HEK293 (cell line): ENCODE measurements at regions not wholly inside any gene's neighbourhood (a gene's known extent, or its start where the extent isn't known, plus 50 kb on each side); places are given as distances from the start of the nearest gene placed in this dataset.
A peak's percentile ranks its signal among the peaks of the same experiment; 100 is the strongest.

Experiments
- CTCF ChIA-PET: fragments of 350-600 bp; formaldehyde crosslinking; extraction: SDS; loops from one replicate; lab custom pipeline; 2021; ENCODE audit warnings: antibody characterized with exemption; lab: Yijun Ruan, JAX
- POLR2A ChIA-PET: fragments of 300-600 bp; formaldehyde crosslinking; extraction: SDS; loops from one replicate; lab custom pipeline; 2020; ENCODE audit warnings: antibody characterized with exemption, inconsistent platforms; lab: Yijun Ruan, JAX
- H3K27ac ChIP-seq: fragments of 200-500 bp; sonication (Bioruptor generic); 2 replicates; pipeline ENCODE4 v1.5.1; 2014; ENCODE audit warnings: low read depth, low read length, control low read depth, inconsistent platforms; ENCODE audit errors: extremely low read depth
- H3K36me3 ChIP-seq, 2 experiments: fragments of 200-500 bp in 1 of 2; sonication (Bioruptor generic) in 1 of 2; 1 replicate in 1 of 2; 2 replicates in 1 of 2; pipeline ENCODE4 v1.5.1; 2014 to 2017; ENCODE audit warnings: inconsistent platforms in 2 of 2, low read length in 2 of 2; ENCODE audit not compliant: control insufficient read depth in 2 of 2, insufficient read depth in 1 of 2
- H3K4me1 ChIP-seq: fragments of 200-500 bp; sonication (Bioruptor generic); 2 replicates; pipeline ENCODE4 v1.5.1; 2014; ENCODE audit warnings: mild to moderate bottlenecking, low read length, inconsistent platforms; ENCODE audit not compliant: control insufficient read depth, insufficient read depth
- H3K4me3 ChIP-seq: 2 replicates; pipeline ENCODE4 v1.5.1; 2011; ENCODE audit warnings: low read depth, mild to moderate bottlenecking, control low read depth, low read length, moderate library complexity
- H3K9me3 ChIP-seq: fragments of 200-500 bp; sonication (Bioruptor generic); 2 replicates; pipeline ENCODE4 v1.5.1; 2014; ENCODE audit warnings: low read depth, low read length, inconsistent platforms; ENCODE audit not compliant: control insufficient read depth, insufficient read depth
- EGR2 ChIP-seq: fragments of 450-650 bp; formaldehyde crosslinking; IDR thresholded peaks from 2 replicates; pipeline ENCODE4 v1.5.1; 2016; ENCODE audit warnings: low read depth, missing biosample characterization, missing genetic modification characterization
- FEZF1 ChIP-seq: fragments of 450-650 bp; formaldehyde crosslinking; IDR thresholded peaks from 2 replicates; pipeline ENCODE4 v1.5.1; 2016; ENCODE audit warnings: missing biosample characterization, missing genetic modification characterization
- GFI1B ChIP-seq: fragments of 450-650 bp; formaldehyde crosslinking; IDR thresholded peaks from 2 replicates; pipeline ENCODE4 v1.5.1; 2016; ENCODE audit warnings: missing biosample characterization, missing genetic modification characterization
- GLIS1 ChIP-seq: fragments of 450-650 bp; formaldehyde crosslinking; IDR thresholded peaks from 2 replicates; pipeline ENCODE4 v1.5.1; 2016; ENCODE audit warnings: missing biosample characterization, missing genetic modification characterization
- KLF10 ChIP-seq: fragments of 450-650 bp; IDR thresholded peaks from 2 replicates; pipeline ENCODE4 v1.5.1; 2018; ENCODE audit warnings: missing biosample characterization, mild to moderate bottlenecking, missing genetic modification characterization
- MYNN ChIP-seq: fragments of 450-650 bp; formaldehyde crosslinking; IDR thresholded peaks from 2 replicates; pipeline ENCODE4 v1.5.1; 2016; ENCODE audit warnings: missing biosample characterization, missing genetic modification characterization, borderline replicate concordance
- SP7 ChIP-seq: fragments of 450-650 bp; formaldehyde crosslinking; IDR thresholded peaks from 2 replicates; pipeline ENCODE4 v1.5.1; 2016; ENCODE audit warnings: missing biosample characterization, missing genetic modification characterization
- ZBTB1 ChIP-seq: fragments of 450-650 bp; formaldehyde crosslinking; IDR thresholded peaks from 2 replicates; pipeline ENCODE4 v1.5.1; 2016; ENCODE audit warnings: missing biosample characterization, missing genetic modification characterization
- ZBTB21 ChIP-seq: fragments of 450-650 bp; formaldehyde crosslinking; IDR thresholded peaks from 2 replicates; pipeline ENCODE4 v1.5.1; 2017; ENCODE audit warnings: missing biosample characterization, missing genetic modification characterization
- ZBTB48 ChIP-seq: fragments of 450-650 bp; formaldehyde crosslinking; IDR thresholded peaks from 2 replicates; pipeline ENCODE4 v1.5.1; 2016; ENCODE audit warnings: missing biosample characterization, missing genetic modification characterization
- ZFHX2 ChIP-seq: fragments of 450-650 bp; formaldehyde crosslinking; conservative IDR thresholded peaks from 2 replicates; pipeline ENCODE4 v1.5.1; 2016; ENCODE audit warnings: missing biosample characterization, missing genetic modification characterization
- ZNF146 ChIP-seq: fragments of 450-650 bp; formaldehyde crosslinking; IDR thresholded peaks from 2 replicates; pipeline ENCODE4 v1.5.1; 2016; ENCODE audit warnings: missing biosample characterization, missing genetic modification characterization
- ZNF24 ChIP-seq: fragments of 450-650 bp; formaldehyde crosslinking; IDR thresholded peaks from 2 replicates; pipeline ENCODE4 v1.5.1; 2016; ENCODE audit warnings: missing biosample characterization, missing genetic modification characterization
- ZNF391 ChIP-seq: fragments of 450-650 bp; formaldehyde crosslinking; IDR thresholded peaks from 2 replicates; pipeline ENCODE4 v1.5.1; 2016; ENCODE audit warnings: low read depth, missing biosample characterization, missing genetic modification characterization, borderline replicate concordance
- ZNF626 ChIP-seq: fragments of 450-650 bp; sonication (Bioruptor Pico); formaldehyde crosslinking; IDR thresholded peaks from 2 replicates; pipeline ENCODE4 v1.5.1; 2018; ENCODE audit warnings: missing biosample characterization, missing genetic modification characterization, inconsistent platforms
- ZNF629 ChIP-seq: fragments of 450-650 bp; formaldehyde crosslinking; IDR thresholded peaks from 2 replicates; pipeline ENCODE4 v1.5.1; 2017; ENCODE audit warnings: missing biosample characterization, missing genetic modification characterization
- ZNF660 ChIP-seq: fragments of 450-650 bp; IDR thresholded peaks from 2 replicates; pipeline ENCODE4 v1.5.1; 2018; ENCODE audit warnings: missing biosample characterization, mild to moderate bottlenecking, missing genetic modification characterization
- ZNF830 ChIP-seq: fragments of 450-650 bp; IDR thresholded peaks from 2 replicates; pipeline ENCODE4 v1.5.0; 2018; ENCODE audit warnings: missing biosample characterization, missing genetic modification characterization, low read depth, mild to moderate bottlenecking, moderate library complexity
- TF ChIP-seq, protein P1 (sequence below): fragments of 450-650 bp; formaldehyde crosslinking; IDR thresholded peaks from 2 replicates; pipeline ENCODE4 v1.5.1; 2016; ENCODE audit warnings: missing biosample characterization, missing genetic modification characterization, low read depth
- TF ChIP-seq, protein P2 (sequence below): fragments of 450-650 bp; formaldehyde crosslinking; IDR thresholded peaks from 2 replicates; pipeline ENCODE4 v1.5.1; 2016; ENCODE audit warnings: missing biosample characterization, missing genetic modification characterization
- TF ChIP-seq, protein P3 (sequence below): fragments of 450-650 bp; formaldehyde crosslinking; IDR thresholded peaks from 2 replicates; pipeline ENCODE4 v1.5.1; 2016; ENCODE audit warnings: missing biosample characterization, missing genetic modification characterization, borderline replicate concordance
- TF ChIP-seq, protein P4 (sequence below): fragments of 450-650 bp; formaldehyde crosslinking; IDR thresholded peaks from 2 replicates; pipeline ENCODE4 v1.5.1; 2016; ENCODE audit warnings: missing biosample characterization, missing genetic modification characterization
- TF ChIP-seq, protein P5 (sequence below): fragments of 450-650 bp; formaldehyde crosslinking; IDR thresholded peaks from 2 replicates; pipeline ENCODE4 v1.5.1; 2016; ENCODE audit warnings: missing biosample characterization, missing genetic modification characterization
- TF ChIP-seq, protein P6 (sequence below): fragments of 450-650 bp; formaldehyde crosslinking; optimal IDR thresholded peaks from 2 replicates; pipeline ENCODE3; 2016; ENCODE audit warnings: missing biosample characterization, mild to moderate bottlenecking, missing genetic modification characterization

DNA sequence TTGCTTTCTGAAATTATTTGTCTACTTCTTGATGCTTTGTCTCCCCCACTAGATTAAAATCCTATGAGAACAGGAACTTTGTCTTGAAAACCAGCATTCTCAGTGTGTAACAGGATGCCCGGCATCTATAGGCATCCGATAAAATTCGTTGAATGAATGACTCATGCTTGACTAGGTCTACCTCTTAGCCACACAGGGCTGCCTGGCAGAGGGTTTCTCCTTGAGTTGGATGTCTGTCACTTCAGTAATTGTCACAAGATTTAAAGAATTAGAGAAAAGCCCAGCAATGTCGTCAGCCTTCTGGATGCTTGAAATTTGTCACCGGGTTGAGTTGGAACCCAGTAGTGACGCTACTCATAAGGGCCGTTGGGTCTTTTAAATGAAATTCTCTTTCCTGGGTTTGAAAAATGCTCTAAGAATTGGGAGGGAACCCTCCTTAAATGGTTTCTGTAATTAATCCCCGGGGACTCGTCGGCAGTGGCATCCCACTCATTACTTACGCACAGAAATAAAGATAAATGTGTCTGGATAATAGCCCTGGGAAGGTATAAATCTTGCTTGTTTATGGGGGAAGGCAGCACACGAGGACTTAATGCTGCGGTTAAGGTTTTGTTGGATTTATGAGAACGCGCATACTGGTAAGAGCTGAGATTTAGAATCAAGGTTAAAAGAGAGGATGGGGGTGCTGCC is 194.1 kb downstream of the AACS start:
- H3K9me3 ChIP-seq: no peaks in the 10 kb centered on the region
- no peaks in the 10 kb centered on the region for H3K36me3 ChIP-seq
- ChIA-PET POLR2A (interaction anchor here (0.7 kb wide), 1 partner anchor 15 kb away, joined by 3 read pairs; no protein-coding TSS in a partner anchor), CTCF (no interaction called here)
- H3K4me3 ChIP-seq: no peak overlapping the region
- H3K4me1 ChIP-seq: peaks cover 11% of the 10 kb centered on the region
- H3K27ac ChIP-seq: no peak overlapping the region
- TF ChIP-seq ZNF830 (no peak), ZNF660 (tag by site-specific recombination) (0 out of 2 replicates have a peak, but pooled peaks have one; percentile 38), ZNF626 (tag by site-specific recombination) (no peak), ZNF629 (tag by site-specific recombination) (peak; percentile 91), KLF10 (tag by site-specific recombination) (peak; percentile 85), ZBTB21 (tag by site-specific recombination) (peak; percentile 24; the same call in 1 of the 2 replicates), ZNF391 (tag by site-specific recombination) (peak; percentile 59; the same call in 1 of the 2 replicates), ZFHX2 (peak; percentile 64), GFI1B (tag by site-specific recombination) (peak; percentile 95), EGR2 (tag by site-specific recombination) (peak; percentile 60; the same call in 1 of the 2 replicates), ZBTB1 (tag by site-specific recombination) (peak; percentile 87), MYNN (tag by site-specific recombination) (0 out of 2 replicates have a peak, but pooled peaks have one; percentile 53), ZNF24 (tag by site-specific recombination) (peak; percentile 60; the same call in 1 of the 2 replicates), ZNF146 (tag by site-specific recombination) (peak; percentile 19; the same call in 1 of the 2 replicates), GLIS1 (tag by site-specific recombination) (peak; percentile 85), ZBTB48 (tag by site-specific recombination) (no peak), SP7 (peak; percentile 96), FEZF1 (tag by site-specific recombination) (peak; percentile 78; the same call in 1 of the 2 replicates)
- TF ChIP-seq, protein P1, sequence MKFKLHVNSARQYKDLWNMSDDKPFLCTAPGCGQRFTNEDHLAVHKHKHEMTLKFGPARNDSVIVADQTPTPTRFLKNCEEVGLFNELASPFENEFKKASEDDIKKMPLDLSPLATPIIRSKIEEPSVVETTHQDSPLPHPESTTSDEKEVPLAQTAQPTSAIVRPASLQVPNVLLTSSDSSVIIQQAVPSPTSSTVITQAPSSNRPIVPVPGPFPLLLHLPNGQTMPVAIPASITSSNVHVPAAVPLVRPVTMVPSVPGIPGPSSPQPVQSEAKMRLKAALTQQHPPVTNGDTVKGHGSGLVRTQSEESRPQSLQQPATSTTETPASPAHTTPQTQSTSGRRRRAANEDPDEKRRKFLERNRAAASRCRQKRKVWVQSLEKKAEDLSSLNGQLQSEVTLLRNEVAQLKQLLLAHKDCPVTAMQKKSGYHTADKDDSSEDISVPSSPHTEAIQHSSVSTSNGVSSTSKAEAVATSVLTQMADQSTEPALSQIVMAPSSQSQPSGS: peak; percentile 63; the same call in 1 of the 2 replicates
- TF ChIP-seq, protein P2, sequence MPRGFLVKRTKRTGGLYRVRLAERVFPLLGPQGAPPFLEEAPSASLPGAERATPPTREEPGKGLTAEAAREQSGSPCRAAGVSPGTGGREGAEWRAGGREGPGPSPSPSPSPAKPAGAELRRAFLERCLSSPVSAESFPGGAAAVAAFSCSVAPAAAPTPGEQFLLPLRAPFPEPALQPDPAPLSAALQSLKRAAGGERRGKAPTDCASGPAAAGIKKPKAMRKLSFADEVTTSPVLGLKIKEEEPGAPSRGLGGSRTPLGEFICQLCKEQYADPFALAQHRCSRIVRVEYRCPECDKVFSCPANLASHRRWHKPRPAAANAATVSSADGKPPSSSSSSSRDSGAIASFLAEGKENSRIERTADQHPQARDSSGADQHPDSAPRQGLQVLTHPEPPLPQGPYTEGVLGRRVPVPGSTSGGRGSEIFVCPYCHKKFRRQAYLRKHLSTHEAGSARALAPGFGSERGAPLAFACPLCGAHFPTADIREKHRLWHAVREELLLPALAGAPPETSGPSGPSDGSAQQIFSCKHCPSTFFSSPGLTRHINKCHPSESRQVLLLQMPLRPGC (tag by site-specific recombination): peak; percentile 75
- TF ChIP-seq, protein P3, sequence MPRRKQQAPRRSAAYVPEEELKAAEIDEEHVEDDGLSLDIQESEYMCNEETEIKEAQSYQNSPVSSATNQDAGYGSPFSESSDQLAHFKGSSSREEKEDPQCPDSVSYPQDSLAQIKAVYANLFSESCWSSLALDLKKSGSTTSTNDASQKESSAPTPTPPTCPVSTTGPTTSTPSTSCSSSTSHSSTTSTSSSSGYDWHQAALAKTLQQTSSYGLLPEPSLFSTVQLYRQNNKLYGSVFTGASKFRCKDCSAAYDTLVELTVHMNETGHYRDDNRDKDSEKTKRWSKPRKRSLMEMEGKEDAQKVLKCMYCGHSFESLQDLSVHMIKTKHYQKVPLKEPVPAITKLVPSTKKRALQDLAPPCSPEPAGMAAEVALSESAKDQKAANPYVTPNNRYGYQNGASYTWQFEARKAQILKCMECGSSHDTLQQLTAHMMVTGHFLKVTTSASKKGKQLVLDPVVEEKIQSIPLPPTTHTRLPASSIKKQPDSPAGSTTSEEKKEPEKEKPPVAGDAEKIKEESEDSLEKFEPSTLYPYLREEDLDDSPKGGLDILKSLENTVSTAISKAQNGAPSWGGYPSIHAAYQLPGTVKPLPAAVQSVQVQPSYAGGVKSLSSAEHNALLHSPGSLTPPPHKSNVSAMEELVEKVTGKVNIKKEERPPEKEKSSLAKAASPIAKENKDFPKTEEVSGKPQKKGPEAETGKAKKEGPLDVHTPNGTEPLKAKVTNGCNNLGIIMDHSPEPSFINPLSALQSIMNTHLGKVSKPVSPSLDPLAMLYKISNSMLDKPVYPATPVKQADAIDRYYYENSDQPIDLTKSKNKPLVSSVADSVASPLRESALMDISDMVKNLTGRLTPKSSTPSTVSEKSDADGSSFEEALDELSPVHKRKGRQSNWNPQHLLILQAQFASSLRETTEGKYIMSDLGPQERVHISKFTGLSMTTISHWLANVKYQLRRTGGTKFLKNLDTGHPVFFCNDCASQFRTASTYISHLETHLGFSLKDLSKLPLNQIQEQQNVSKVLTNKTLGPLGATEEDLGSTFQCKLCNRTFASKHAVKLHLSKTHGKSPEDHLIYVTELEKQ (tag by site-specific recombination): peak; percentile 77
- TF ChIP-seq, protein P4, sequence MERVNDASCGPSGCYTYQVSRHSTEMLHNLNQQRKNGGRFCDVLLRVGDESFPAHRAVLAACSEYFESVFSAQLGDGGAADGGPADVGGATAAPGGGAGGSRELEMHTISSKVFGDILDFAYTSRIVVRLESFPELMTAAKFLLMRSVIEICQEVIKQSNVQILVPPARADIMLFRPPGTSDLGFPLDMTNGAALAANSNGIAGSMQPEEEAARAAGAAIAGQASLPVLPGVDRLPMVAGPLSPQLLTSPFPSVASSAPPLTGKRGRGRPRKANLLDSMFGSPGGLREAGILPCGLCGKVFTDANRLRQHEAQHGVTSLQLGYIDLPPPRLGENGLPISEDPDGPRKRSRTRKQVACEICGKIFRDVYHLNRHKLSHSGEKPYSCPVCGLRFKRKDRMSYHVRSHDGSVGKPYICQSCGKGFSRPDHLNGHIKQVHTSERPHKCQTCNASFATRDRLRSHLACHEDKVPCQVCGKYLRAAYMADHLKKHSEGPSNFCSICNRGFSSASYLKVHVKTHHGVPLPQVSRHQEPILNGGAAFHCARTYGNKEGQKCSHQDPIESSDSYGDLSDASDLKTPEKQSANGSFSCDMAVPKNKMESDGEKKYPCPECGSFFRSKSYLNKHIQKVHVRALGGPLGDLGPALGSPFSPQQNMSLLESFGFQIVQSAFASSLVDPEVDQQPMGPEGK (tag by site-specific recombination): peak; percentile 41
- TF ChIP-seq, protein P5, sequence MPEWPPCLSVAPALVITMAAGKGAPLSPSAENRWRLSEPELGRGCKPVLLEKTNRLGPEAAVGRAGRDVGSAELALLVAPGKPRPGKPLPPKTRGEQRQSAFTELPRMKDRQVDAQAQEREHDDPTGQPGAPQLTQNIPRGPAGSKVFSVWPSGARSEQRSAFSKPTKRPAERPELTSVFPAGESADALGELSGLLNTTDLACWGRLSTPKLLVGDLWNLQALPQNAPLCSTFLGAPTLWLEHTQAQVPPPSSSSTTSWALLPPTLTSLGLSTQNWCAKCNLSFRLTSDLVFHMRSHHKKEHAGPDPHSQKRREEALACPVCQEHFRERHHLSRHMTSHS (tag by site-specific recombination): peak; percentile 65; the same call in 1 of the 2 replicates
- TF ChIP-seq, protein P6, sequence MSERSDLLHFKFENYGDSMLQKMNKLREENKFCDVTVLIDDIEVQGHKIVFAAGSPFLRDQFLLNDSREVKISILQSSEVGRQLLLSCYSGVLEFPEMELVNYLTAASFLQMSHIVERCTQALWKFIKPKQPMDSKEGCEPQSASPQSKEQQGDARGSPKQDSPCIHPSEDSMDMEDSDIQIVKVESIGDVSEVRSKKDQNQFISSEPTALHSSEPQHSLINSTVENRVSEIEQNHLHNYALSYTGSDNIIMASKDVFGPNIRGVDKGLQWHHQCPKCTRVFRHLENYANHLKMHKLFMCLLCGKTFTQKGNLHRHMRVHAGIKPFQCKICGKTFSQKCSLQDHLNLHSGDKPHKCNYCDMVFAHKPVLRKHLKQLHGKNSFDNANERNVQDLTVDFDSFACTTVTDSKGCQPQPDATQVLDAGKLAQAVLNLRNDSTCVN: no peak
